GM23338 (cell line): ENCODE measurements at regions not wholly inside any gene's neighbourhood (a gene's known extent, or its start where the extent isn't known, plus 50 kb on each side); places are given as distances from the start of the nearest gene placed in this dataset.

Source experiments
- ATAC-seq: fragments of 200-7000 bp; cut with Tn5 transposase; 3 replicates; pipeline ENCODE4 v1.9.1; 2020
- DNase-seq: peaks from one replicate; pipeline ENCODE4 v3.0.0-alpha.2; 2015; ENCODE audit warnings: low spot score
- H2AFZ ChIP-seq: fragments of 200-600 bp; sonication (generic); 2 replicates; pipeline ENCODE4 v1.8.0; 2016; ENCODE audit warnings: antibody characterized with exemption, mild to moderate bottlenecking, moderate library complexity
- H3F3A ChIP-seq: fragments of 200-600 bp; sonication (generic); replicated peaks from 2 replicates; pipeline ENCODE4 v1.8.0; 2017; ENCODE audit warnings: antibody characterized with exemption, mixed run types, low read depth
- H3K27ac ChIP-seq: fragments of 200-600 bp; sonication (generic); 2 replicates; pipeline ENCODE4 v1.6.1; 2016; ENCODE audit warnings: low read depth
- H3K27me3 ChIP-seq: fragments of 200-600 bp; sonication (generic); 2 replicates; pipeline ENCODE4 v1.8.0; 2016; ENCODE audit warnings: mild to moderate bottlenecking, mixed run types, moderate library complexity; ENCODE audit not compliant: insufficient read depth
- H3K36me3 ChIP-seq: fragments of 200-600 bp; sonication (generic); 2 replicates; pipeline ENCODE4 v1.8.0; 2016; ENCODE audit warnings: mild to moderate bottlenecking; ENCODE audit not compliant: insufficient read depth
- H3K4me1 ChIP-seq: fragments of 200-600 bp; sonication (generic); 2 replicates; pipeline ENCODE4 v1.8.0; 2016; ENCODE audit warnings: mild to moderate bottlenecking, moderate library complexity; ENCODE audit not compliant: insufficient read depth
- H3K4me2 ChIP-seq: fragments of 200-600 bp; sonication (generic); 2 replicates; pipeline ENCODE4 v1.7.1; 2017; ENCODE audit warnings: mixed run types
- H3K4me3 ChIP-seq: fragments of 200-600 bp; sonication (generic); 2 replicates; pipeline ENCODE4 v1.6.1; 2016; ENCODE audit warnings: mixed run types
- H3K79me2 ChIP-seq: fragments of 200-600 bp; sonication (generic); replicated peaks from 2 replicates; pipeline ENCODE4 v1.8.0; 2017; ENCODE audit warnings: mild to moderate bottlenecking; ENCODE audit not compliant: insufficient read depth
- H3K9me2 ChIP-seq: fragments of 200-600 bp; sonication (generic); 2 replicates; pipeline ENCODE4 v1.8.0; 2017; ENCODE audit not compliant: insufficient read depth
- H4K20me1 ChIP-seq: fragments of 200-600 bp; sonication (generic); replicated peaks from 2 replicates; pipeline ENCODE4 v1.8.0; 2017; ENCODE audit warnings: mild to moderate bottlenecking; ENCODE audit not compliant: insufficient read depth
- H3K27ac Mint-ChIP-seq: 2 replicates; pipeline ENCODE4 v1.8.0; 2020; ENCODE audit warnings: inconsistent platforms, mild to moderate bottlenecking, moderate library complexity, mixed read lengths
- H3K27me3 Mint-ChIP-seq: 3 replicates; pipeline ENCODE4 v1.8.0; 2022; ENCODE audit warnings: low read depth, mild to moderate bottlenecking, moderate library complexity, mixed read lengths, inconsistent platforms; ENCODE audit not compliant: insufficient read depth, poor library complexity
- H3K36me3 Mint-ChIP-seq: 3 replicates; pipeline ENCODE4 v1.8.0; 2021; ENCODE audit warnings: low read depth, mild to moderate bottlenecking, inconsistent platforms, moderate library complexity, mixed read lengths
- H3K4me1 Mint-ChIP-seq: 3 replicates; pipeline ENCODE4 v1.8.0; 2020; ENCODE audit warnings: mild to moderate bottlenecking, inconsistent platforms, mixed read lengths
- H3K4me3 Mint-ChIP-seq: 3 replicates; pipeline ENCODE4 v1.8.0; 2021; ENCODE audit warnings: moderate library complexity, mild to moderate bottlenecking, inconsistent platforms, mixed read lengths
- H3K9me3 Mint-ChIP-seq: 3 replicates; pipeline ENCODE4 v1.8.0; 2020; ENCODE audit warnings: moderate library complexity, mild to moderate bottlenecking, inconsistent platforms, mixed read lengths
- CREB1 ChIP-seq: fragments of 250-450 bp; sonication (Bioruptor Pico); IDR thresholded peaks from 2 replicates; pipeline ENCODE4 v1.5.0; 2020; ENCODE audit warnings: low read depth, mild to moderate bottlenecking, moderate library complexity
- CTCF ChIP-seq, 2 experiments: fragments of 200-600 bp in 1 of 2; sonication (generic) in 1 of 2; conservative IDR thresholded peaks; 2 replicates each; pipeline versions ENCODE4 v1.5.1 to v1.6.1; 2016 to 2017; ENCODE audit warnings: antibody characterized with exemption in 2 of 2, low read depth in 2 of 2, mild to moderate bottlenecking in 2 of 2, moderate library complexity in 1 of 2
- ETS1 ChIP-seq: IDR thresholded peaks from 2 replicates; pipeline ENCODE4 v1.6.1; 2016; ENCODE audit warnings: antibody characterized with exemption
- EZH2 ChIP-seq: fragments of 200-600 bp; sonication (generic); IDR thresholded peaks from one replicate; pipeline ENCODE4 v1.8.0; 2017; ENCODE audit warnings: antibody characterized with exemption, mild to moderate bottlenecking, low read depth; ENCODE audit not compliant: unreplicated experiment
- EZH2phosphoT487 ChIP-seq: fragments of 200-600 bp; sonication (generic); IDR thresholded peaks from one replicate; pipeline ENCODE4 v1.8.1; 2018; ENCODE audit warnings: antibody characterized with exemption; ENCODE audit not compliant: unreplicated experiment
- JUNB ChIP-seq: IDR thresholded peaks from one replicate; pipeline ENCODE4 v1.6.1; 2016; ENCODE audit warnings: antibody characterized with exemption; ENCODE audit not compliant: unreplicated experiment
- NANOG ChIP-seq: IDR thresholded peaks from 2 replicates; pipeline ENCODE4 v1.6.1; 2016; ENCODE audit warnings: antibody characterized with exemption, borderline replicate concordance
- POLR2AphosphoS5 ChIP-seq: IDR thresholded peaks from 2 replicates; pipeline ENCODE4 v1.6.1; 2016; ENCODE audit warnings: antibody characterized with exemption, low read depth
- REST ChIP-seq: IDR thresholded peaks from one replicate; pipeline ENCODE4 v1.6.1; 2018; ENCODE audit warnings: antibody characterized with exemption; ENCODE audit not compliant: unreplicated experiment
- STAT1 ChIP-seq: IDR thresholded peaks from one replicate; pipeline ENCODE4 v1.6.1; 2016; ENCODE audit warnings: antibody characterized with exemption; ENCODE audit not compliant: unreplicated experiment
- ZNF114 ChIP-seq: fragments of 250-450 bp; sonication (Bioruptor Pico); IDR thresholded peaks from 2 replicates; pipeline ENCODE4 v1.5.0; 2020; ENCODE audit warnings: mild to moderate bottlenecking, moderate library complexity
- ZNF331 ChIP-seq: fragments of 250-450 bp; sonication (Bioruptor Pico); IDR thresholded peaks from 2 replicates; pipeline ENCODE4 v1.5.0; 2020; ENCODE audit warnings: low read depth, mild to moderate bottlenecking, moderate library complexity
- ZNF462 ChIP-seq: fragments of 250-450 bp; sonication (Bioruptor Pico); IDR thresholded peaks from 2 replicates; pipeline ENCODE4 v1.5.0; 2020; ENCODE audit warnings: mild to moderate bottlenecking, moderate library complexity

- Mint-ChIP-seq H3K4me3 (no peak overlapping the region), H3K27ac (no peak overlapping the region), H3K27me3 (no peaks in the 10 kb centered on the region), H3K9me3 (no peaks in the 10 kb centered on the region), H3K4me1 (peaks cover 3% of the 10 kb centered on the region; the same call in 2 of the 3 replicates), H3K36me3 (no peaks in the 10 kb centered on the region)
- H3K79me2 ChIP-seq, result no peaks in the 10 kb centered on the region
- no peaks in the 10 kb centered on the region for H3K9me2 ChIP-seq
- TF ChIP-seq STAT1 (no peak), REST (no peak), JUNB (no peak), CTCF (conservative IDR thresholded peaks at IDR 0.05; ENCODE audit: low read depth in 2 of 2) (no peak), CREB1 (CRISPR knock-in tag) (no peak), ZNF114 (CRISPR knock-in tag) (no peak), EZH2phosphoT487 (no peak), NANOG (no peak), POLR2AphosphoS5 (no peak), EZH2 (no peak), ZNF331 (CRISPR knock-in tag) (no peak), ZNF462 (CRISPR knock-in tag) (no peak), ETS1 (no peak)
- no peak overlapping the region for H3K27ac ChIP-seq
- no peaks in the 10 kb centered on the region for H3F3A ChIP-seq
- DNase-seq, result no peak
- no peak overlapping the region for H2AFZ ChIP-seq
- no peak for ATAC-seq
- no peaks in the 10 kb centered on the region for H3K27me3 ChIP-seq
- no peak overlapping the region for H3K4me2 ChIP-seq
- no peaks in the 10 kb centered on the region for H3K36me3 ChIP-seq
- H4K20me1 ChIP-seq, result no peaks in the 10 kb centered on the region
- H3K4me3 ChIP-seq, result no peak overlapping the region
- H3K4me1 ChIP-seq, result no peaks in the 10 kb centered on the region
Observed at GRCh38 chr9:23290973-23291372, 535.1 kb downstream of the ELAVL2 start.
